IMR-90 (cell line): ENCODE measurements at regions not wholly inside any gene's neighbourhood (a gene's known extent, or its start where the extent isn't known, plus 50 kb on each side); places are given as distances from the start of the nearest gene placed in this dataset.

Experiments
- ATAC-seq: fragments of 200-7000 bp; cut with Tn5 transposase; 2 replicates; pipeline ENCODE4 v1.9.1; 2020; ENCODE audit warnings: low read depth, mild to moderate bottlenecking, moderate library complexity
- BruUV-seq: library from RNA; stranded (reverse); fragments of 400-500 nt; replicated peaks from 2 replicates; lab custom pipeline; 2021; lab: Mats Ljungman, UMichigan
- CTCF ChIA-PET: fragments of 300-600 bp; formaldehyde crosslinking; extraction: SDS; loops from one replicate; lab custom pipeline; 2021; ENCODE audit warnings: antibody characterized with exemption; lab: Yijun Ruan, JAX
- POLR2A ChIA-PET: fragments of 300-600 bp; sonication (Branson Sonifier 250); formaldehyde crosslinking; loops from one replicate; lab custom pipeline; 2022; ENCODE audit warnings: antibody characterized with exemption; ENCODE audit not compliant: unreplicated experiment; lab: Charles Lee
- DNase-seq: peaks from one replicate; pipeline ENCODE4 v3.0.0; 2013
- H2AFZ ChIP-seq: replicated peaks from 2 replicates; pipeline ENCODE3; 2013; ENCODE audit warnings: low read length, mild to moderate bottlenecking; ENCODE audit not compliant: poor library complexity
- H2AK5ac ChIP-seq: 2 replicates; pipeline ENCODE4 v1.6.1; 2013; ENCODE audit warnings: low read depth, low read length, inconsistent platforms
- H2AK9ac ChIP-seq: replicated peaks from 2 replicates; pipeline ENCODE3; 2013; ENCODE audit warnings: mild to moderate bottlenecking, low read depth, low read length, moderate library complexity; ENCODE audit not compliant: poor library complexity
- H2BK120ac ChIP-seq: 2 replicates; pipeline ENCODE4 v1.6.1; 2013; ENCODE audit warnings: low read depth, low read length, inconsistent platforms
- H2BK15ac ChIP-seq: 3 replicates; pipeline ENCODE4 v1.6.1; 2013; ENCODE audit warnings: low read depth, low read length, inconsistent platforms
- H2BK20ac ChIP-seq: 2 replicates; pipeline ENCODE4 v1.6.1; 2013; ENCODE audit warnings: low read depth, mild to moderate bottlenecking, inconsistent platforms, low read length, moderate library complexity
- H2BK5ac ChIP-seq: 2 replicates; pipeline ENCODE4 v1.6.1; 2013; ENCODE audit warnings: mild to moderate bottlenecking, low read depth, low read length, inconsistent platforms; ENCODE audit not compliant: poor library complexity, severe bottlenecking
- H3K14ac ChIP-seq: replicated peaks from 2 replicates; pipeline ENCODE4 v1.6.1; 2013; ENCODE audit warnings: low read depth, low read length, inconsistent platforms
- H3K18ac ChIP-seq: 2 replicates; pipeline ENCODE4 v1.6.1; 2013; ENCODE audit warnings: low read depth, low read length, control low read depth
- H3K23ac ChIP-seq: 2 replicates; pipeline ENCODE4 v1.6.1; 2013; ENCODE audit warnings: low read depth, low read length, inconsistent platforms
- H3K27ac ChIP-seq: 2 replicates; pipeline ENCODE4 v1.5.1; 2013; ENCODE audit warnings: mild to moderate bottlenecking, control low read depth, low read length; ENCODE audit not compliant: insufficient read depth
- H3K27me3 ChIP-seq: 2 replicates; pipeline ENCODE4 v1.6.1; 2013; ENCODE audit warnings: low read length; ENCODE audit not compliant: control insufficient read depth, insufficient read depth
- H3K36me3 ChIP-seq: 2 replicates; pipeline ENCODE4 v1.6.1; 2013; ENCODE audit warnings: low read length, mixed read lengths; ENCODE audit not compliant: control insufficient read depth, insufficient read depth
- H3K4ac ChIP-seq: 2 replicates; pipeline ENCODE4 v1.6.1; 2013; ENCODE audit warnings: low read depth, low read length, inconsistent platforms
- H3K4me1 ChIP-seq: 2 replicates; pipeline ENCODE4 v1.6.1; 2013; ENCODE audit warnings: low read length, mixed read lengths; ENCODE audit not compliant: control insufficient read depth, insufficient read depth
- H3K4me2 ChIP-seq: 2 replicates; pipeline ENCODE4 v1.6.1; 2013; ENCODE audit warnings: low read depth, mild to moderate bottlenecking, control low read depth, low read length, moderate library complexity
- H3K4me3 ChIP-seq: 2 replicates; pipeline ENCODE4 v1.5.1; 2013; ENCODE audit warnings: low read depth, mild to moderate bottlenecking, control low read depth, low read length, moderate library complexity; ENCODE audit not compliant: insufficient read depth
- H3K56ac ChIP-seq: 2 replicates; pipeline ENCODE4 v1.6.1; 2013; ENCODE audit warnings: low read length, inconsistent platforms; ENCODE audit not compliant: insufficient read depth; ENCODE audit errors: extremely low read depth
- H3K79me1 ChIP-seq, 2 experiments: 2 replicates each; pipeline ENCODE4 v1.6.1; 2013; ENCODE audit warnings: low read length in 2 of 2, inconsistent platforms in 1 of 2, low read depth in 1 of 2
- H3K9ac ChIP-seq: 2 replicates; pipeline ENCODE4 v1.6.1; 2013; ENCODE audit warnings: low read depth, low read length, control low read depth
- H3K9me1 ChIP-seq: 2 replicates; pipeline ENCODE4 v1.6.1; 2013; ENCODE audit warnings: low read length, inconsistent platforms; ENCODE audit not compliant: insufficient read depth
- H3K9me3 ChIP-seq: 2 replicates; pipeline ENCODE4 v1.6.1; 2013; ENCODE audit warnings: low read length; ENCODE audit not compliant: control insufficient read depth, insufficient read depth
- H4K20me1 ChIP-seq: 2 replicates; pipeline ENCODE4 v1.6.1; 2013; ENCODE audit warnings: low read length, inconsistent platforms; ENCODE audit not compliant: insufficient read depth
- H4K5ac ChIP-seq: 2 replicates; pipeline ENCODE4 v1.6.1; 2013; ENCODE audit warnings: mild to moderate bottlenecking, low read depth, low read length, control low read depth
- H4K8ac ChIP-seq, 2 experiments: 2 replicates each; pipeline ENCODE4 v1.6.1; 2013; ENCODE audit warnings: low read depth in 2 of 2, low read length in 2 of 2, control low read depth in 1 of 2, inconsistent platforms in 1 of 2
- H4K91ac ChIP-seq: 2 replicates; pipeline ENCODE4 v1.6.1; 2013; ENCODE audit warnings: low read depth, low read length, inconsistent platforms; ENCODE audit not compliant: insufficient read depth
- BHLHE40 ChIP-seq: fragments of 150-350 bp; IDR thresholded peaks from 2 replicates; pipeline ENCODE4 v1.6.1; 2016; ENCODE audit warnings: mild to moderate bottlenecking, low read depth, low read length
- CHD1 ChIP-seq: IDR thresholded peaks from 2 replicates; pipeline ENCODE4 v1.6.1; 2012; ENCODE audit warnings: low read depth, low read length, improper control_type of control experiment
- FOS ChIP-seq: fragments of 150-350 bp; IDR thresholded peaks from 2 replicates; pipeline ENCODE4 v1.6.1; 2016; ENCODE audit warnings: low read depth, low read length
- MXI1 ChIP-seq: IDR thresholded peaks from 2 replicates; pipeline ENCODE4 v1.6.1; 2012; ENCODE audit warnings: low read depth, mild to moderate bottlenecking, low read length, moderate library complexity, borderline replicate concordance
- POLR2A ChIP-seq: IDR thresholded peaks from 2 replicates; pipeline ENCODE4 v1.6.1; 2012; ENCODE audit warnings: mild to moderate bottlenecking, low read depth, low read length
- RFX5 ChIP-seq: IDR thresholded peaks from 2 replicates; pipeline ENCODE4 v1.8.0; 2012; ENCODE audit warnings: low read depth, mild to moderate bottlenecking, low read length, moderate library complexity
- USF2 ChIP-seq: fragments of 150-350 bp; IDR thresholded peaks from 2 replicates; pipeline ENCODE4 v1.6.1; 2017; ENCODE audit warnings: mild to moderate bottlenecking, antibody characterized with exemption, low read length, low read depth
- WGBS, 2 experiments: methylation state at CpG; one replicate each; pipeline versions ENCODE4 v1.1.5 to v1.1.7; 2013; ENCODE audit warnings: missing lambda C conversion rate in 2 of 2; ENCODE audit not compliant: insufficient read length in 1 of 2; ENCODE audit errors: extremely low coverage in 2 of 2; 5-methylcytosine and 5-hydroxymethylcytosine counted together
- dilution Hi-C: fragments of 300-500 bp; cut with HindIII; formaldehyde crosslinking; loops from one replicate; pipeline ENCODE4 v1.14.3; 2018; ENCODE audit warnings: low sequenced_read_pairs; ENCODE audit not compliant: unreplicated experiment
- in situ Hi-C: fragments of 300-500 bp; cut with MboI; formaldehyde crosslinking; loops from 3 replicates; pipeline ENCODE4 v1.14.3; 2019; ENCODE audit warnings: low sequenced_read_pairs, inconsistent platforms, mixed read lengths
- intact Hi-C: fragments of 100-400 bp; cut with micrococcal nuclease; formaldehyde crosslinking; loops from 2 replicates; pipeline ENCODE4 v1.10.0; 2022
- TF ChIP-seq, protein P1 (sequence below): conservative IDR thresholded peaks from 2 replicates; pipeline ENCODE4 v1.5.1; 2012; ENCODE audit warnings: mild to moderate bottlenecking, low read depth, low read length, improper control_type of control experiment

- ChIA-PET CTCF (no interaction called here), POLR2A (no interaction called here)
- H3K4me3 ChIP-seq, result no peak overlapping the region
- H4K20me1 ChIP-seq, result no peaks in the 10 kb centered on the region
- no peak overlapping the region for H4K5ac ChIP-seq
- H4K8ac ChIP-seq, result no peak overlapping the region
- WGBS, 2 experiments, result no CpG with 5 or more reads among the region's 2 CpGs
- H3K4me1 ChIP-seq, result peaks cover 6% of the 10 kb centered on the region
- in situ Hi-C loops (no loop called here), dilution Hi-C loops (no loop called here), intact Hi-C loops (no loop called here)
- no peaks in the 10 kb centered on the region for H3K27me3 ChIP-seq
- H3K56ac ChIP-seq, result no peak overlapping the region
- 0 out of 2 replicates have a peak overlapping the region, but pooled peaks have one; percentile 7 for H3K23ac ChIP-seq
- TF ChIP-seq CHD1 (no peak), MXI1 (no peak), FOS (no peak), BHLHE40 (no peak), USF2 (no peak), POLR2A (no peak), RFX5 (no peak)
- TF ChIP-seq, protein P1, sequence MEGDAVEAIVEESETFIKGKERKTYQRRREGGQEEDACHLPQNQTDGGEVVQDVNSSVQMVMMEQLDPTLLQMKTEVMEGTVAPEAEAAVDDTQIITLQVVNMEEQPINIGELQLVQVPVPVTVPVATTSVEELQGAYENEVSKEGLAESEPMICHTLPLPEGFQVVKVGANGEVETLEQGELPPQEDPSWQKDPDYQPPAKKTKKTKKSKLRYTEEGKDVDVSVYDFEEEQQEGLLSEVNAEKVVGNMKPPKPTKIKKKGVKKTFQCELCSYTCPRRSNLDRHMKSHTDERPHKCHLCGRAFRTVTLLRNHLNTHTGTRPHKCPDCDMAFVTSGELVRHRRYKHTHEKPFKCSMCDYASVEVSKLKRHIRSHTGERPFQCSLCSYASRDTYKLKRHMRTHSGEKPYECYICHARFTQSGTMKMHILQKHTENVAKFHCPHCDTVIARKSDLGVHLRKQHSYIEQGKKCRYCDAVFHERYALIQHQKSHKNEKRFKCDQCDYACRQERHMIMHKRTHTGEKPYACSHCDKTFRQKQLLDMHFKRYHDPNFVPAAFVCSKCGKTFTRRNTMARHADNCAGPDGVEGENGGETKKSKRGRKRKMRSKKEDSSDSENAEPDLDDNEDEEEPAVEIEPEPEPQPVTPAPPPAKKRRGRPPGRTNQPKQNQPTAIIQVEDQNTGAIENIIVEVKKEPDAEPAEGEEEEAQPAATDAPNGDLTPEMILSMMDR, result no peak
- H3K9me3 ChIP-seq, result no peaks in the 10 kb centered on the region
- ATAC-seq (peak; percentile 52), DNase-seq (no peak)
- H2BK20ac ChIP-seq, result peak overlapping the region; percentile 53; the same call in 1 of the 2 replicates
- 0 out of 2 replicates have a peak overlapping the region, but pooled peaks have one; percentile 70 for H2BK120ac ChIP-seq
- no TSS peak for BruUV-seq
- H3K18ac ChIP-seq, result no peak overlapping the region; the same call in 1 of the 2 replicates
- peaks cover 3% of the 10 kb centered on the region for H3K9me1 ChIP-seq
- H2AK9ac ChIP-seq, result no peak overlapping the region
- H4K91ac ChIP-seq, result no peak overlapping the region
- H2AK5ac ChIP-seq, result no peak overlapping the region
- H3K4me2 ChIP-seq, result no peak overlapping the region; the same call in 1 of the 2 replicates
- no peak overlapping the region for H2BK5ac ChIP-seq
- H3K79me1 ChIP-seq, result no peaks in the 10 kb centered on the region
- H2BK15ac ChIP-seq, result no peak overlapping the region
- H2AFZ ChIP-seq, result no peak overlapping the region
- H3K9ac ChIP-seq, result no peak overlapping the region
- no peak overlapping the region for H3K27ac ChIP-seq
- H3K14ac ChIP-seq, result no peak overlapping the region; the same call in 1 of the 2 replicates
- no peaks in the 10 kb centered on the region for H3K36me3 ChIP-seq
- no peak overlapping the region for H3K4ac ChIP-seq
Observed at GRCh38 chr2:146244830-146245229, 1600.0 kb upstream of the ACVR2A start.
